ENCODE measurements at regions not wholly inside any gene's neighbourhood (a gene's known extent, or its start where the extent isn't known, plus 50 kb on each side); places are given as distances from the start of the nearest gene placed in this dataset.

- TF ChIP-seq CTCF (IDR thresholded peaks at IDR 0.05; ENCODE audit: poor library complexity) (no peak), EZH2 (IDR thresholded peaks at IDR 0.05; ENCODE audit: borderline replicate concordance) (no peak)
Measured at GRCh38 chr2:220259662-220260061, 632.2 kb downstream of the SLC4A3 start.

All from hepatocyte (in vitro differentiated cells).